ENCODE measurements at regions not wholly inside any gene's neighbourhood (a gene's known extent, or its start where the extent isn't known, plus 50 kb on each side); places are given as distances from the start of the nearest gene placed in this dataset.
"Not testable (repeated sequence)": the region's sequence is repeated elsewhere in the genome, so short reads cannot be mapped to it uniquely, and the experiment has no call there.

- H3K27me3 Mint-ChIP-seq: peaks cover 4% of the 10 kb centered on the region
- DNase-seq: no peak
- H3K4me3 Mint-ChIP-seq: no peak overlapping the region
- H3K4me1 Mint-ChIP-seq: peaks cover 2% of the 10 kb centered on the region
- no peak overlapping the region for H3K27ac Mint-ChIP-seq
- H3K9me3 Mint-ChIP-seq: no peaks in the 10 kb centered on the region
- POLR2A ChIA-PET: no interaction called here
- H3K36me3 Mint-ChIP-seq (ENCODE audit: low read depth): no peaks in the 10 kb centered on the region
- CTCF ChIA-PET: no interaction called here
These were observed 56.2 kb upstream of the ANXA1 start for GRCh38 chr9:73095425-73095824.

- no peaks in the 10 kb centered on the region for H3K27me3 Mint-ChIP-seq
- H3K27ac Mint-ChIP-seq: no peak overlapping the region
- CTCF ChIA-PET: interaction anchor here (0.6 to 0.7 kb wide), 2 partner anchors 13 to 26 kb away, joined by 3 to 8 read pairs; no protein-coding TSS in a partner anchor
- peaks cover 2% of the 10 kb centered on the region for H3K4me1 Mint-ChIP-seq
- POLR2A ChIA-PET: no interaction called here
- H3K4me3 Mint-ChIP-seq: no peak overlapping the region
- DNase-seq: no peak
- H3K36me3 Mint-ChIP-seq (ENCODE audit: low read depth): no peaks in the 10 kb centered on the region
- H3K9me3 Mint-ChIP-seq: no peaks in the 10 kb centered on the region
These were observed 57.8 kb upstream of the ANXA1 start for GRCh38 chr9:73093740-73094379.

DNA sequence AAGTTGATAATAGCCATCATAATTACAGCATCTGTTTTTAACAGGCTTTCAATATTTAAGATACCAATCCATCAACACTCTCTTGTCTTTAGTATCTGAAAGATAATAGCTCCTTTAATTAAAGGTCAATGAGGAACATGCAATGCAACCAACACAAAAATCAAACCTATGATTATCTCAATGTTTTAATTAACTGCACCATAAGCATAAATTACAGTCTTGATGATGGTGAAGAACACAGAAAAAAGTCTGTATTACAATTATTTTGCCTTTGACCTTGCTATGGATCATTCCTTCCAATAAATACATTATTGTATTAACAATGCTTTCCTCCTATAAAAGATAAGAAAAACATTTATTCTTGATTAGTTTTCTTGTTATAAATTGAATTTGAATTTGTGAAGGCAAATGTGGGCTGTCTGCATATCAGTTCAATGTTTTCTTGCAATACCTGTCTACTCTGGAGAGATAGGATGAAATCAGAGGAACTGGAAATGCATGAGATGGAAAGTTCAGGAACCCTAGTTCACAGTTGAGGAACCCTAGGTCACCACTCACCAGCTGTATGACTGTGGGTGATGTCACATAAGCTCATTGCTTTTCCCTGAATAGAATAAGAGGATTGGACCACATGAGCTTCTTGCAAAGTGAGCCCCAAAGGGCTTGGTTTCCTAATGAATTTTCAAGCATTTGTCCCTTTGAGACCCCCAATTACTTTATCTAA lies 58.5 kb upstream of the ANXA1 start:
- H3K27ac Mint-ChIP-seq: no peak overlapping the region
- no peaks in the 10 kb centered on the region for H3K9me3 Mint-ChIP-seq
- CTCF ChIA-PET: interaction anchor here (0.7 kb wide), 1 partner anchor 14 kb away, joined by 3 read pairs; no protein-coding TSS in a partner anchor
- DNase-seq: no peak
- POLR2A ChIA-PET: no interaction called here
- peaks cover 2% of the 10 kb centered on the region for H3K4me1 Mint-ChIP-seq
- no peaks in the 10 kb centered on the region for H3K36me3 Mint-ChIP-seq (ENCODE audit: low read depth)
- no peaks in the 10 kb centered on the region for H3K27me3 Mint-ChIP-seq
- no peak overlapping the region for H3K4me3 Mint-ChIP-seq

DNA sequence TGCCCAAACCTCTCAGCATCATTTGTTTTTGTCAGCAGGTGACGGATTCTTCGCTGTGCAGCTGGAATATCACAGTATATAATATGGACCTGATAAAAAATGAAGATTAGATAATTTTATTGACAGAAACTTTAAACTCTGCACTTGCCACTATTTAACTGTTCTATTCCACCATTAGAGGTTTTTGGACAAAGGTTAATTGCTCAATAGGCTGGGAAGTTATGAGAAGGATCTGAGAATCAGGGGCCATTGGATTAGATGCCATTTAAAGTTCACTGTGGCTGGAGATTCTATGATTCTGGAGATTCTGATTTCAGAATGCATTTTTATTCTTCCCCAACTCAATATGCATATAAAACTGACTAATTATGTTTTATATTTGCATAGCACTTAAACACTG lies 59.8 kb upstream of the ANXA1 start:
- POLR2A ChIA-PET: no interaction called here
- Mint-ChIP-seq H3K4me3 (no peak overlapping the region), H3K27me3 (no peaks in the 10 kb centered on the region), H3K4me1 (peaks cover 2% of the 10 kb centered on the region), H3K27ac (no peak overlapping the region), H3K36me3 (ENCODE audit: low read depth) (no peaks in the 10 kb centered on the region), H3K9me3 (no peaks in the 10 kb centered on the region)
- no peak for DNase-seq
- CTCF ChIA-PET: no interaction called here

DNA sequence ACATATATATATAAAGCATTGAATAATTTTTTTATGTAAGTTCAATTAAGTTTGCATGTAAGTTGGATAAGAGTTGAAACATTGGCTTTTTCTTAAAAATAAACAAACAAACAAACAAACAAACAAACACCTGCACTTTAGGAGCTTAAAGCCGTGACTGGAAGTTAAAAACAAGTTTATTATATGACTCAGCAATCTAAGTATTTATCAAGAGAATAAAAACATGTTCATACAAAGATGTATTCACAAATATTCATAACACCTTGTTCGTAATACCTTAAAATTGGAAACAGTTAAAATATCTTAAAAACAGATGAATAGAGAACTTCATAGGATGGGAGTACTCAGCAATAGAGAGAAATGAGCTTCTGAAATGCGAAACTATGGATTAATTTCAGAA lies 61.5 kb upstream of the ANXA1 start:
- Mint-ChIP-seq H3K4me1 (peaks cover 2% of the 10 kb centered on the region), H3K27ac (no peak overlapping the region), H3K4me3 (no peak overlapping the region), H3K36me3 (ENCODE audit: low read depth) (no peaks in the 10 kb centered on the region), H3K9me3 (no peaks in the 10 kb centered on the region), H3K27me3 (peaks cover 2% of the 10 kb centered on the region)
- DNase-seq: no peak
- CTCF ChIA-PET: interaction anchor here (1.2 to 1.3 kb wide), 2 partner anchors 21 to 87 kb away, joined by 3 to 4 read pairs; no protein-coding TSS in a partner anchor
- POLR2A ChIA-PET: no interaction called here

DNA sequence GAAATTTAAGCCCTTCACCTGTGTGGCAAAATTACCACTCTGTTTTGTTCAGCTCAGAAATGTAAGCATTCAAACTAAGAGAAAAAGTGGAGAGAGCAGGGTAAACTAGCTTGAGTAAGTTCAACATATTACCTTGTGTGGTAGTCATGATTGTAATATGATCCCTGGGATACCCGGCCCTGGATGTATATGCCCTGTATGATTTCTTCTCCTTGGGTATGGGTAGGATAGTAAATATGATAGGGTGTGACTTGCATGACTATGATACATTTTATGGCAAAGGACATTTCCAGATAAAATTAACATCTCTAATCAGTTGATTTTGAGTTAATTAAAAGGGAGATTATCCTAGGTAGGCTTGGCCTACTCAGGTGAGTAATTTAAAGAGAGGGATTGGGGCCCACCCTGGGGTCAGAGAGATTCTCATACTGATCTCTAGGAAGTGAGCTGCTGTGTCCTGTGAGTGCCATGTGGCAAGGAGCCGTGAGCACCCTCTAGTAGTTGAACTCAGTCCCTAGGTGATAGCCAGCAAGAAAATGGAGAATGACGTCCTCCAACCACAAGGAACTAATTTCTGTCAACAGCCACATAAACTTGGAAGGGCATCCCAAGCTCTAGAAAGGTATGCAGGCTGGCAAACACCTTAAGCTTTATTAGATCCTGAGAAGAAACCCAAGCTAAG lies 62.2 kb upstream of the ANXA1 start:
- POLR2A ChIA-PET: no interaction called here
- CTCF ChIA-PET: interaction anchor here (0.9 to 1.3 kb wide), 3 partner anchors 22 to 112 kb away, joined by 3 to 4 read pairs (median 3); no protein-coding TSS in a partner anchor
- no peaks in the 10 kb centered on the region for H3K36me3 Mint-ChIP-seq (ENCODE audit: low read depth)
- no peaks in the 10 kb centered on the region for H3K9me3 Mint-ChIP-seq
- H3K27me3 Mint-ChIP-seq: peaks cover 6% of the 10 kb centered on the region
- DNase-seq: no peak
- H3K27ac Mint-ChIP-seq: no peak overlapping the region
- H3K4me1 Mint-ChIP-seq: peaks cover 2% of the 10 kb centered on the region
- H3K4me3 Mint-ChIP-seq: no peak overlapping the region

DNA sequence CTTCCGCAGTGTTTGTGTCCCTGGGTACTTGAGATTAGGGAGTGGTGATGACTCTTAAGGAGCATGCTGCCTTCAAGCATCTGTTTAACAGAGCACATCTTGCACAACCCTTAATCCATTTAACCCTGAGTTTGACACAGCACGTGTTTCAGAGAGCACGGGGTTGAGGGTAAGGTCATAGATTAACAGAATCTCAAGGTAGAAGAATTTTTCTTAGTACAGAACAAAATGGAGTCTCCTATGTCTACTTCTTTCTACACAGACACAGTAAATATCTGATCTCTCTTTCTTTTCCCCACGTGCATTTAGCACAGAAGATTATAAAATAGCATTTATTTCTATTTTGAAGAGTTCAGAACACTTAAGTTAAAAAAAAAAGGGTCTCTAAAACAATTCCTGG lies 63.8 kb upstream of the ANXA1 start:
- DNase-seq; POLR2A ChIA-PET; H3K27ac Mint-ChIP-seq; H3K9me3 Mint-ChIP-seq; H3K4me1 Mint-ChIP-seq; CTCF ChIA-PET; H3K36me3 Mint-ChIP-seq (ENCODE audit: low read depth); H3K4me3 Mint-ChIP-seq: not testable (repeated sequence)
- peaks cover 17% of the 10 kb centered on the region for H3K27me3 Mint-ChIP-seq

- Mint-ChIP-seq H3K4me3 (no peak overlapping the region), H3K4me1 (no peaks in the 10 kb centered on the region), H3K27ac (no peak overlapping the region), H3K27me3 (peaks cover 19% of the 10 kb centered on the region), H3K9me3 (no peaks in the 10 kb centered on the region), H3K36me3 (ENCODE audit: low read depth) (no peaks in the 10 kb centered on the region)
- no peak for DNase-seq
- ChIA-PET POLR2A (no interaction called here), CTCF (no interaction called here)
These were observed 68.1 kb upstream of the ANXA1 start for GRCh38 chr9:73083519-73083918.

- H3K9me3 Mint-ChIP-seq: no peaks in the 10 kb centered on the region
- no peaks in the 10 kb centered on the region for H3K36me3 Mint-ChIP-seq (ENCODE audit: low read depth)
- H3K4me1 Mint-ChIP-seq: no peaks in the 10 kb centered on the region
- H3K27me3 Mint-ChIP-seq: peaks cover 26% of the 10 kb centered on the region
- DNase-seq: no peak
- H3K27ac Mint-ChIP-seq: no peak overlapping the region
- H3K4me3 Mint-ChIP-seq: no peak overlapping the region
- POLR2A ChIA-PET: no interaction called here
- CTCF ChIA-PET: interaction anchor here (1.0 kb wide), 1 partner anchor 801 kb away, joined by 3 read pairs; no protein-coding TSS in a partner anchor
These were observed 69.5 kb upstream of the ANXA1 start for GRCh38 chr9:73081979-73082657.

DNA sequence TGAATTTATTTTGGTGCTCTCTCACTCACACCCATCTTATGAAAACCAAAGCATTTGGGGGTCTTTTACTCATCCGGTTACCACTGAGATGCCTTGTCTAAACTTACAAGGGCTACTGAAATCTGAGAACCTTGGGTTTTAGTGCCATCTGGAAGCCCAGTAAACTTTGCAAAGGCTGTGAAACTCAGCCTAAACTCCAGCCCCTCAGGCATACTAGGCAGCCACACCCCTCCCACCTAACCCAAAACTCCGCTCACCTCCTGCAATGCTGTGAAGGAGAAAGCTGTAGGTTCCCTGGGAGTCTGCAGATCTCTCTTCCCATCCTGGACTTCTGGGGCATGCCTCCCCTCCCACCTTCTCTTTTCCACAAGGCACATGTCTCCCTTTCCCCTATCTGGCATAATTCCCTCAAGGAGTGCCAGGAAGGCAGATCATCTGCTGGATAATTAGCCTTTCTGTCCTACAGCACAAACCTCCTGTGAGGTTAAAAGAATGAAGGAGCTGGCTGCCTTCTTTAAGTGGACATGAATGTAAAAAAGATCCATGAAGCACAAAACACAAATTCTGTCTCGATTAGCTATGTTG lies 71.5 kb upstream of the ANXA1 start:
- DNase-seq: no peak
- POLR2A ChIA-PET: no interaction called here
- Mint-ChIP-seq H3K4me1 (no peaks in the 10 kb centered on the region), H3K27ac (no peak overlapping the region), H3K36me3 (ENCODE audit: low read depth) (no peaks in the 10 kb centered on the region), H3K9me3 (no peaks in the 10 kb centered on the region), H3K4me3 (no peak overlapping the region), H3K27me3 (peaks cover 28% of the 10 kb centered on the region)
- CTCF ChIA-PET: no interaction called here

GRCh38 chr9:73079326-73079725 lies 72.3 kb upstream of the ANXA1 start:
- H3K27me3 Mint-ChIP-seq: peaks cover 22% of the 10 kb centered on the region
- no peaks in the 10 kb centered on the region for H3K36me3 Mint-ChIP-seq (ENCODE audit: low read depth)
- POLR2A ChIA-PET: no interaction called here
- H3K9me3 Mint-ChIP-seq: no peaks in the 10 kb centered on the region
- CTCF ChIA-PET: no interaction called here
- H3K27ac Mint-ChIP-seq: no peak overlapping the region
- H3K4me3 Mint-ChIP-seq: no peak overlapping the region
- DNase-seq: no peak
- H3K4me1 Mint-ChIP-seq: no peaks in the 10 kb centered on the region

- H3K4me3 Mint-ChIP-seq: no peak overlapping the region
- DNase-seq: no peak
- no peaks in the 10 kb centered on the region for H3K36me3 Mint-ChIP-seq (ENCODE audit: low read depth)
- H3K27ac Mint-ChIP-seq: no peak overlapping the region
- peaks cover 20% of the 10 kb centered on the region for H3K27me3 Mint-ChIP-seq
- ChIA-PET POLR2A (no interaction called here), CTCF (no interaction called here)
- no peaks in the 10 kb centered on the region for H3K9me3 Mint-ChIP-seq
- no peaks in the 10 kb centered on the region for H3K4me1 Mint-ChIP-seq
These were observed 74.0 kb upstream of the ANXA1 start for GRCh38 chr9:73077625-73078030.

- ChIA-PET CTCF (no interaction called here), POLR2A (no interaction called here)
- Mint-ChIP-seq H3K9me3 (no peaks in the 10 kb centered on the region), H3K36me3 (ENCODE audit: low read depth) (no peaks in the 10 kb centered on the region), H3K27me3 (peaks cover 24% of the 10 kb centered on the region), H3K27ac (no peak overlapping the region), H3K4me1 (no peaks in the 10 kb centered on the region), H3K4me3 (no peak overlapping the region)
- no peak for DNase-seq
These were observed 74.7 kb upstream of the ANXA1 start for GRCh38 chr9:73076970-73077369.
